ENCODE measurements at regions not wholly inside any gene's neighbourhood (a gene's known extent, or its start where the extent isn't known, plus 50 kb on each side); places are given as distances from the start of the nearest gene placed in this dataset.

- Histone ChIP-seq H3K4me2 (ENCODE audit: low read depth, low read length, poor library complexity, severe bottlenecking) (no peak overlapping the region), H4K20me1 (ENCODE audit: insufficient read depth, low read depth, low read length) (no peaks in the 10 kb centered on the region), H2AFZ (ENCODE audit: low read length) (no peak overlapping the region)
Observed at GRCh38 chr16:63241497-63242028, 1205.3 kb upstream of the CDH8 start.

DNA sequence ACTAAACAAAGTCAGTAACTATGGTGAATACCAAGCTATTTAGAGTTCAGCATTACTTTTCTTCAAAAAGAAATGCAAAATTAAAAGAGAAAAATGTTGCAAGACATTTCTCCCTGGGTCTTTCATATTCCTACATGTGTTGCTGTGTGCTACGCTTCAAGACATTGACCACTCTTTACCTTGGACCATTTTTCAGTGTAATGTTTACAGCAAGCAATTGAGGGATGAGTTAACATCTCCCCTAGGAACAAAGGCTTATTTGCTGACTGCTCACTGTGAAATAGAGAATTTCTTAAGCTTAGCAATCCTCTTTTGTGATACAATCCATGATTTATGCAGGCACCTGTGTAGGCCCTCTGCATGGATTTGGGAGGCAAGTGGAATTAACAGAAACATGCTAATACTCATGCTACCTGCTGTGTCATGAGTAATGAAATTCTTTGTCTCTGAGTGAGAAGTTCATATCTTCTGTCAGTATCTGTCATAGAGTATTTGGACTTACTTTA lies 1202.9 kb upstream of the CDH8 start:
- Histone ChIP-seq H3K27me3 (ENCODE audit: low read length) (no peaks in the 10 kb centered on the region), H3K36me3 (ENCODE audit: insufficient read depth, low read length) (no peaks in the 10 kb centered on the region), H3K9me3 (ENCODE audit: low read length) (no peaks in the 10 kb centered on the region; the same call in 1 of the 2 replicates), H3K4me1 (ENCODE audit: low read length) (no peaks in the 10 kb centered on the region), H4K20me1 (ENCODE audit: insufficient read depth, low read depth, low read length) (no peaks in the 10 kb centered on the region), H3K9me2 (replicated peaks; ENCODE audit: insufficient read depth, low read length) (no peaks in the 10 kb centered on the region), H3K9ac (ENCODE audit: low read length) (no peak overlapping the region), H3K27ac (ENCODE audit: low read length) (no peak overlapping the region), H2AFZ (ENCODE audit: low read length) (no peak overlapping the region), H3K79me2 (ENCODE audit: low read length) (no peaks in the 10 kb centered on the region), H3K4me2 (ENCODE audit: low read depth, low read length, poor library complexity, severe bottlenecking) (no peak overlapping the region), H3K4me3 (ENCODE audit: low read length) (no peak overlapping the region)
- DNase-seq, result no peak

More at GRCh38 chr16:63241497-63242028, 1205.3 kb upstream of the CDH8 start:
- H3K4me1 ChIP-seq (ENCODE audit: low read length), result peaks cover 6% of the 10 kb centered on the region
- no peak overlapping the region for H3K4me3 ChIP-seq (ENCODE audit: low read length)
- H3K79me2 ChIP-seq (ENCODE audit: low read length), result no peaks in the 10 kb centered on the region
- DNase-seq, result no peak
- H3K9ac ChIP-seq (ENCODE audit: low read length), result no peak overlapping the region
- no peaks in the 10 kb centered on the region for H3K27me3 ChIP-seq (ENCODE audit: low read length)
- H3K36me3 ChIP-seq (ENCODE audit: insufficient read depth, low read length), result no peaks in the 10 kb centered on the region
- no peaks in the 10 kb centered on the region; the same call in 1 of the 2 replicates for H3K9me3 ChIP-seq (ENCODE audit: low read length)
- no peak overlapping the region for H3K27ac ChIP-seq (ENCODE audit: low read length)
- H3K9me2 ChIP-seq (replicated peaks; ENCODE audit: insufficient read depth, low read length), result no peaks in the 10 kb centered on the region

DNA sequence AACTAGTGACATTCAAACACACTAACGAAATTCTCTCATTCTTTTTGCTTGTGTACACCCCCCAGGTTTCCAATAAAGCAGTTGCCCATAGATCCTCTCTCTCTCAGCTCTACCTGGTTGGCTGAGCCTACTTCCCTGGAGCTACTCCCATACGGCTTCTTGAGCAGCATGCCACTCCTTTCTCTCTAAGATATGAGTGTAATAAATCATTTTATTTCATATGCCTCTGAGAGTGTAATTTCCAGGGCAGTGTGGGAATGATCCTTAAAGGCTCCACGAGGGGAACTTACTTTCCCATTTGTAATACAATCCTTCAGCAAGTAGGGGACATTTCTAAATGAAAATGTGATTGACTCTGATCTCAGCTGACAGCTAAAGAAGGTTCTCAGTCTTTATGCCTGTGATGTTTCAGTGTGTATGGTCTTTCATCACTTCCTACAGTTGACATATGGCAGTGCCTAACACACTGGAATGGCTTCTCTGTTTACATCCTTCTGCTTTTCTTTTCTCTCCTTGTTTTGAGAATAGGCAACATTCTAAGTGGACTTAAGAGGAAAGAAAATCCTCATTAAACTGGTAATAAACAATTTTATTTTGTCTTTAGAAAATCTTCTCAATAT lies 1194.3 kb upstream of the CDH8 start:
- no peak overlapping the region for H3K9ac ChIP-seq (ENCODE audit: low read length)
- H3K4me1 ChIP-seq (ENCODE audit: low read length), result no peaks in the 10 kb centered on the region
- no peak overlapping the region for H3K4me3 ChIP-seq (ENCODE audit: low read length)
- H4K20me1 ChIP-seq (ENCODE audit: insufficient read depth, low read depth, low read length), result no peaks in the 10 kb centered on the region
- no peaks in the 10 kb centered on the region for H3K36me3 ChIP-seq (ENCODE audit: insufficient read depth, low read length)
- H3K4me2 ChIP-seq (ENCODE audit: low read depth, low read length, poor library complexity, severe bottlenecking), result no peak overlapping the region
- H3K27me3 ChIP-seq (ENCODE audit: low read length), result no peaks in the 10 kb centered on the region
- H3K9me2 ChIP-seq (replicated peaks; ENCODE audit: insufficient read depth, low read length), result no peaks in the 10 kb centered on the region
- H2AFZ ChIP-seq (ENCODE audit: low read length), result no peak overlapping the region
- no peaks in the 10 kb centered on the region for H3K9me3 ChIP-seq (ENCODE audit: low read length)
- no peak for DNase-seq
- no peaks in the 10 kb centered on the region for H3K79me2 ChIP-seq (ENCODE audit: low read length)
- H3K27ac ChIP-seq (ENCODE audit: low read length), result no peak overlapping the region

GRCh38 chr16:63228259-63228658 lies 1192.0 kb upstream of the CDH8 start:
- no peaks in the 10 kb centered on the region for H4K20me1 ChIP-seq (ENCODE audit: insufficient read depth, low read depth, low read length)
- H3K9ac ChIP-seq (ENCODE audit: low read length), result no peak overlapping the region
- H3K4me2 ChIP-seq (ENCODE audit: low read depth, low read length, poor library complexity, severe bottlenecking), result no peak overlapping the region
- no peaks in the 10 kb centered on the region for H3K36me3 ChIP-seq (ENCODE audit: insufficient read depth, low read length)
- H3K27ac ChIP-seq (ENCODE audit: low read length), result no peak overlapping the region
- no peaks in the 10 kb centered on the region for H3K9me2 ChIP-seq (replicated peaks; ENCODE audit: insufficient read depth, low read length)
- DNase-seq, result no peak
- no peaks in the 10 kb centered on the region for H3K4me1 ChIP-seq (ENCODE audit: low read length)
- H3K79me2 ChIP-seq (ENCODE audit: low read length), result no peaks in the 10 kb centered on the region
- H3K27me3 ChIP-seq (ENCODE audit: low read length), result no peaks in the 10 kb centered on the region
- no peaks in the 10 kb centered on the region for H3K9me3 ChIP-seq (ENCODE audit: low read length)
- H2AFZ ChIP-seq (ENCODE audit: low read length), result no peak overlapping the region
- no peak overlapping the region for H3K4me3 ChIP-seq (ENCODE audit: low read length)

DNA sequence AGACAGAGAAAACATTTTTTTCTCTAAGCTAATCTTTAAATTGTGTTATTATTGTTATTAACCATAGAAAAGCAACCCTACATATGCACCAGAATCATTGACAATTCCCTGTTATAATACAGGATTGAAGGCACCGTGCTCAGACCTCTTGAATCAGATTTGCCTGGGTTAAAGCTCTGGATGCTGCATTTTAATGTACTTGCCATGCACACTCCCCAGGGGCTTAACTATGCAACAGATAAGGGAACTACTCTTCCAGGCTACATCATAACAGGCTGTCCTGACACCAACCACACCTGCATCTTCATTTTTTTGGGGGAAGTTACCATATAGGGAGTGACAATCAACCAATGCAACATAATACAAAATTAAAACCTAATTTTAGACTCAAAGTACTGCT lies 1187.6 kb upstream of the CDH8 start:
- no peak overlapping the region for H3K4me3 ChIP-seq (ENCODE audit: low read length)
- H3K4me1 ChIP-seq (ENCODE audit: low read length), result no peaks in the 10 kb centered on the region
- H3K27me3 ChIP-seq (ENCODE audit: low read length), result no peaks in the 10 kb centered on the region
- no peaks in the 10 kb centered on the region for H3K36me3 ChIP-seq (ENCODE audit: insufficient read depth, low read length)
- H3K9me2 ChIP-seq (replicated peaks; ENCODE audit: insufficient read depth, low read length), result no peaks in the 10 kb centered on the region
- no peak overlapping the region for H3K4me2 ChIP-seq (ENCODE audit: low read depth, low read length, poor library complexity, severe bottlenecking)
- no peaks in the 10 kb centered on the region for H3K79me2 ChIP-seq (ENCODE audit: low read length)
- no peak for DNase-seq
- no peak overlapping the region for H2AFZ ChIP-seq (ENCODE audit: low read length)
- H4K20me1 ChIP-seq (ENCODE audit: insufficient read depth, low read depth, low read length), result no peaks in the 10 kb centered on the region
- no peak overlapping the region for H3K27ac ChIP-seq (ENCODE audit: low read length)
- no peaks in the 10 kb centered on the region for H3K9me3 ChIP-seq (ENCODE audit: low read length)
- no peak overlapping the region for H3K9ac ChIP-seq (ENCODE audit: low read length)

- Histone ChIP-seq H3K4me1 (ENCODE audit: low read length) (no peaks in the 10 kb centered on the region), H3K27ac (ENCODE audit: low read length) (no peak overlapping the region), H3K27me3 (ENCODE audit: low read length) (no peaks in the 10 kb centered on the region), H3K9me3 (ENCODE audit: low read length) (no peaks in the 10 kb centered on the region), H3K9me2 (replicated peaks; ENCODE audit: insufficient read depth, low read length) (no peaks in the 10 kb centered on the region), H3K9ac (ENCODE audit: low read length) (no peak overlapping the region), H3K4me3 (ENCODE audit: low read length) (no peak overlapping the region), H3K4me2 (ENCODE audit: low read depth, low read length, poor library complexity, severe bottlenecking) (no peak overlapping the region), H2AFZ (ENCODE audit: low read length) (no peak overlapping the region), H3K36me3 (ENCODE audit: insufficient read depth, low read length) (no peaks in the 10 kb centered on the region), H3K79me2 (ENCODE audit: low read length) (no peaks in the 10 kb centered on the region), H4K20me1 (ENCODE audit: insufficient read depth, low read depth, low read length) (no peaks in the 10 kb centered on the region)
- no peak for DNase-seq
Observed at GRCh38 chr16:63216696-63217423, 1180.6 kb upstream of the CDH8 start.

GRCh38 chr16:63201851-63202250 lies 1165.6 kb upstream of the CDH8 start:
- Histone ChIP-seq H3K4me1 (ENCODE audit: low read length) (no peaks in the 10 kb centered on the region), H3K27ac (ENCODE audit: low read length) (no peak overlapping the region), H3K9ac (ENCODE audit: low read length) (no peak overlapping the region), H4K20me1 (ENCODE audit: insufficient read depth, low read depth, low read length) (no peaks in the 10 kb centered on the region), H2AFZ (ENCODE audit: low read length) (no peak overlapping the region), H3K4me2 (ENCODE audit: low read depth, low read length, poor library complexity, severe bottlenecking) (no peak overlapping the region), H3K4me3 (ENCODE audit: low read length) (no peak overlapping the region), H3K9me2 (replicated peaks; ENCODE audit: insufficient read depth, low read length) (no peaks in the 10 kb centered on the region), H3K9me3 (ENCODE audit: low read length) (no peaks in the 10 kb centered on the region), H3K36me3 (ENCODE audit: insufficient read depth, low read length) (no peaks in the 10 kb centered on the region), H3K27me3 (ENCODE audit: low read length) (no peaks in the 10 kb centered on the region), H3K79me2 (ENCODE audit: low read length) (no peaks in the 10 kb centered on the region)
- no peak for DNase-seq

DNA sequence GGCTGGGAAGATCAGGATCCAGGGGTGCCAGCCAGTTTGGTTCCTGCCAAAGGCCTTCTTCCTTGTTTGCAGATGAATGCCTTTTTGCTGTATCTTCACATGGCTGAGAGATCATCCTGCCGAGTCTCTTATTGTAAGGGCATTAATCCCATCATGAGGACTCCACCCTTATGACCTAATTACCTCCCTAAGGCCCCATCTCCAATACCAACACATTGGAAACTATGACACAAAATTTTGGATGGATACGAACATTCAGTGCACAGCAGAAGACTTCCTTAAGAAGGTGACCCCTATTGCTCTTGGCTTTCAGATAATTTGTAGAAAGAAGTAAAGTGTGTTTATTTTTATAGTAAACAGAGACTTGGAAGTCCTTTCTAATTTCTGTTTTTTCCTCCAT lies 1164.7 kb upstream of the CDH8 start:
- no peaks in the 10 kb centered on the region for H3K9me3 ChIP-seq (ENCODE audit: low read length)
- H3K4me2 ChIP-seq (ENCODE audit: low read depth, low read length, poor library complexity, severe bottlenecking), result no peak overlapping the region
- DNase-seq, result no peak
- H3K4me3 ChIP-seq (ENCODE audit: low read length), result no peak overlapping the region
- no peak overlapping the region for H3K27ac ChIP-seq (ENCODE audit: low read length)
- no peaks in the 10 kb centered on the region for H3K4me1 ChIP-seq (ENCODE audit: low read length)
- H3K9me2 ChIP-seq (replicated peaks; ENCODE audit: insufficient read depth, low read length), result no peaks in the 10 kb centered on the region
- H3K9ac ChIP-seq (ENCODE audit: low read length), result no peak overlapping the region
- no peaks in the 10 kb centered on the region for H3K27me3 ChIP-seq (ENCODE audit: low read length)
- H2AFZ ChIP-seq (ENCODE audit: low read length), result no peak overlapping the region
- H4K20me1 ChIP-seq (ENCODE audit: insufficient read depth, low read depth, low read length), result no peaks in the 10 kb centered on the region
- H3K36me3 ChIP-seq (ENCODE audit: insufficient read depth, low read length), result no peaks in the 10 kb centered on the region
- no peaks in the 10 kb centered on the region for H3K79me2 ChIP-seq (ENCODE audit: low read length)

Measured in Karpas-422 (cell line).